Left renal pelvis (tissue), 4 donors: ENCODE measurements at regions not wholly inside any gene's neighbourhood (a gene's known extent, or its start where the extent isn't known, plus 50 kb on each side); places are given as distances from the start of the nearest gene placed in this dataset.
"Not testable (repeated sequence)": the region's sequence is repeated elsewhere in the genome, so short reads cannot be mapped to it uniquely, and the experiment has no call there.

Source experiments
- DNase-seq, 4 donors: peaks; one replicate each; pipeline ENCODE4 v3.0.0-alpha.2; 2013; ENCODE audit warnings: low read depth in 4 of 4, low spot score in 3 of 4

- DNase-seq, result no peak
Measured at GRCh38 chr3:34408088-34408487, 609.7 kb downstream of the PDCD6IP start.

GRCh38 chr3:34411596-34411995 lies 613.2 kb downstream of the PDCD6IP start:
- no peak for DNase-seq

GRCh38 chr3:34419801-34420200 lies 621.4 kb downstream of the PDCD6IP start:
- DNase-seq, result peak in 3 of 4 donors; percentile 5 to 27 (median 5)

GRCh38 chr3:34421762-34422161 lies 623.3 kb downstream of the PDCD6IP start:
- DNase-seq, result no peak

- no peak for DNase-seq
Measured at GRCh38 chr3:34439796-34440195, 641.4 kb downstream of the PDCD6IP start.

- no peak for DNase-seq
Measured at GRCh38 chr3:34444137-34444536, 645.7 kb downstream of the PDCD6IP start.

GRCh38 chr3:34449305-34449704 lies 650.9 kb downstream of the PDCD6IP start:
- no peak for DNase-seq

- DNase-seq, result no peak
Measured at GRCh38 chr3:34463414-34463813, 665.0 kb downstream of the PDCD6IP start.

GRCh38 chr3:34464646-34465045 lies 666.2 kb downstream of the PDCD6IP start:
- DNase-seq, result no peak

- DNase-seq, result no peak
Measured at GRCh38 chr3:34475851-34476250, 677.4 kb downstream of the PDCD6IP start.

- no peak for DNase-seq
Measured at GRCh38 chr3:34483311-34483887, 685.0 kb downstream of the PDCD6IP start.

GRCh38 chr3:34504366-34504765 lies 705.9 kb downstream of the PDCD6IP start:
- DNase-seq, result no peak

- DNase-seq, result peak in 2 of 4 donors; percentile 9 to 14
Measured at GRCh38 chr3:34504775-34505174, 706.3 kb downstream of the PDCD6IP start.

GRCh38 chr3:34508732-34509131 lies 710.3 kb downstream of the PDCD6IP start:
- no peak for DNase-seq

- DNase-seq, result no peak
Measured at GRCh38 chr3:34511891-34512290, 713.5 kb downstream of the PDCD6IP start.

- DNase-seq, result not testable (repeated sequence)
Measured at GRCh38 chr3:34519008-34519407, 720.6 kb downstream of the PDCD6IP start.

- DNase-seq, result no peak
Measured at GRCh38 chr3:34531156-34531555, 732.7 kb downstream of the PDCD6IP start.

- DNase-seq, result no peak
Measured at GRCh38 chr3:34533451-34533850, 735.0 kb downstream of the PDCD6IP start.

- no peak for DNase-seq
Measured at GRCh38 chr3:34534013-34534412, 735.6 kb downstream of the PDCD6IP start.

- DNase-seq, result no peak
Measured at GRCh38 chr3:34544136-34544535, 745.7 kb downstream of the PDCD6IP start.

- DNase-seq, result no peak
Measured at GRCh38 chr3:34547297-34547920, 749.0 kb downstream of the PDCD6IP start.

- no peak for DNase-seq
Measured at GRCh38 chr3:34567266-34567665, 768.8 kb downstream of the PDCD6IP start.

- no peak for DNase-seq
Measured at GRCh38 chr3:34568766-34569165, 770.3 kb downstream of the PDCD6IP start.
